Neural cell (in vitro differentiated cells): ENCODE measurements at regions not wholly inside any gene's neighbourhood (a gene's known extent, or its start where the extent isn't known, plus 50 kb on each side); places are given as distances from the start of the nearest gene placed in this dataset.

Source experiments
- CTCF ChIP-seq: fragments of 450-650 bp; IDR thresholded peaks from 2 replicates; pipeline ENCODE4 v1.5.1; 2014; ENCODE audit warnings: antibody characterized with exemption, mild to moderate bottlenecking, moderate library complexity; ENCODE audit not compliant: poor library complexity, severe bottlenecking
- EP300 ChIP-seq: fragments of 450-650 bp; conservative IDR thresholded peaks from 2 replicates; pipeline ENCODE4 v1.6.1; 2014; ENCODE audit warnings: antibody characterized with exemption, mild to moderate bottlenecking, moderate library complexity; ENCODE audit not compliant: poor library complexity, severe bottlenecking
- MXI1 ChIP-seq: fragments of 450-650 bp; conservative IDR thresholded peaks from 2 replicates; pipeline ENCODE4 v1.6.1; 2014; ENCODE audit warnings: antibody characterized with exemption, mild to moderate bottlenecking; ENCODE audit not compliant: poor library complexity, severe bottlenecking
- POLR2AphosphoS5 ChIP-seq: IDR thresholded peaks from 2 replicates; pipeline ENCODE4 v1.6.1; 2012
- RAD21 ChIP-seq: fragments of 450-650 bp; conservative IDR thresholded peaks from 2 replicates; pipeline ENCODE4 v1.6.1; 2014; ENCODE audit warnings: antibody characterized with exemption, mild to moderate bottlenecking, moderate library complexity
- REST ChIP-seq: IDR thresholded peaks from 2 replicates; pipeline ENCODE4 v1.6.1; 2012; ENCODE audit warnings: borderline replicate concordance
- SMC3 ChIP-seq: fragments of 450-650 bp; conservative IDR thresholded peaks from 2 replicates; pipeline ENCODE4 v1.6.1; 2014; ENCODE audit warnings: antibody characterized with exemption, mild to moderate bottlenecking, moderate library complexity; ENCODE audit not compliant: poor library complexity
- TAF1 ChIP-seq: IDR thresholded peaks from 2 replicates; pipeline ENCODE4 v1.6.1; 2012; ENCODE audit warnings: low read depth

GRCh38 chr13:110047496-110047895 lies 259.5 kb downstream of the COL4A1 start:
- no peak for TF ChIP-seq EP300
- no peak for TF ChIP-seq CTCF
- TF ChIP-seq TAF1, result no peak
- no peak for TF ChIP-seq POLR2AphosphoS5
- TF ChIP-seq REST, result no peak
- TF ChIP-seq MXI1, result no peak
- no peak for TF ChIP-seq SMC3
- TF ChIP-seq RAD21, result no peak
